ENCODE measurements at regions not wholly inside any gene's neighbourhood (a gene's known extent, or its start where the extent isn't known, plus 50 kb on each side); places are given as distances from the start of the nearest gene placed in this dataset.

DNA sequence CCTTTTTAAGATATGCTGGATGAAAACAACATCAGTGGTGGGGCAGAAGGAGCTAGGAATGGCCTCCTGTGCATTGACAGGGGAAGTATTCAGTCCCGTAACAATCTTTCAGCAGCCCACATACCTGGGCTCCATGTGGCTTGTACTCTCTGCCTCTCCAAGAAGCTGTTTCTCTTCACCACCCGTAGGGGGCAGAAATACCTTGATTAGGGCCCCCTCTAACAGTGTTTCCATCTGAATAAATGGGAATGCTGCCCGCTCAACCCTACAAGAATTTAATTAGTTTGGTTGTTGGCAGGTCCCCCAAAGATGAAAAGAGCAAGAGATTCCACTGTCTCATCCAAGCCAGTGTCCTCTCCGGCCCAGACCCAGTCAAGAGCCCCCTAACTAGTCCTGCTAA, 155.2 kb downstream of the SMIM20 start:
- peak; percentile 40 for DNase-seq (ENCODE audit: low read depth)

- no peak for DNase-seq (ENCODE audit: low read depth)
Observed at GRCh38 chr4:26071688-26072087, 157.7 kb downstream of the SMIM20 start.

DNA sequence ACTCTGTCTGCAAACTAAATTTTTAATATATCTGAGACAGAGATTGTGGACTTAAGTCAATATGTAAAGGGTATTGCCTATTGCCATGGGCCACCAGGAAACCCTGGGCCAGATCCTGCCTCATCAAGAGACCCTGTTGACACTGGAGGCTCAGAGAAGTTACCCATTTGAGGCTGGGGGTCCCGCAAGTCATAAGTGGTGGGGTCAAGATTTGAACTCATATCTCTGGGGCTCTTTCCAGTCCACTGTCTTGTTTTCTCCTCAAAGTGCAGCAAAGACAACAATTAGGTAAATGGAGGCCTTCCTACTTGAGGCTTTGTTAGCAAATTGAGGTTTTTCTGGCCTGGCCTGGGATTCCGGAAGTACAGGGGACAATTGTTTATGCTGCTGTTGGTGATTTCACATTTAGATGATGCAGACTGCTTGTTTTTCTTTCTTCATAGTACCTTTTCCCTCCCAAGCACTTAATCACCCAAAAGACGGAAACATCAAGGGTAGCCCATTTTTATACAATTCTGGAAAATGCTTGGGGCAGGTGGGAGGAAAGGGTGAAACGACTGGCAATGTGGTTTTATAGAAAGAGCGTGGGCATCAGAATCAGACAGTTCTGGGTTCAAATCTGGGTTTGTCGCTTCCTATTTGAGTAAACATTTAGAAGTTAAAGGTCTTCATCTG, 160.0 kb downstream of the SMIM20 start:
- no peak for DNase-seq (ENCODE audit: low read depth)

DNA sequence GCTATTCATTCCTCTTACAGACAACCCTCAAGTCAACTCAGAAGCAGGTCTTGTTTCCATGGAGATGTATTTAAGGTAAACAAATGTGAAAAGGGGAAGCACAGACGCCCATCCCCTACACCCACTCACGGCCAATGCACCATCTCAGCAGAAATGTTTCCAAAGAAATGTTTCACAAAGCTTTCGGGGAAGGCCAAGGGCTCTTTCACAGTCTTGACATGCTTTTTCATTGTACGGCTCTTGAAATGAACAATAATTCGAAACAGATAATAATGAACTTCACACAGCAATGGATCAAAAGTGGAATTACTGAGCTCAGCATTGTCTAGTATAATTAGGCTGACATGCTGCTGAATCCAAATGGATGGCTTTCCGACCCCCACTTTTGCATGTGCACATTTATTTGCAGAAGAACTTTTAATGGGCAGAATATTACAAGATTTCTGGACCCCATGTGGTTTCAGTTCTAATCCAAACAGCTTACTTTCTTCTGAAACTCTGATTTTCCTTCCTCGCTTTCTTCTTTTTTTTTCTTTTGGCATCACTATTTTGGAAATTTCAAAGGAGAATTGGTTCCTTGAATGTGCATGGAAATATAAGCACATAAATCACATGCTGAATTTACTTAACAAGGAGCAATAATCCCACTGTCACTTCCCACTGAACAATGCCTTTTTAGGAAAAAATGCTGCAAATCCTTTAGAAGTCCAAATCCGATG, 160.9 kb downstream of the SMIM20 start:
- DNase-seq (ENCODE audit: low read depth), result no peak

DNA sequence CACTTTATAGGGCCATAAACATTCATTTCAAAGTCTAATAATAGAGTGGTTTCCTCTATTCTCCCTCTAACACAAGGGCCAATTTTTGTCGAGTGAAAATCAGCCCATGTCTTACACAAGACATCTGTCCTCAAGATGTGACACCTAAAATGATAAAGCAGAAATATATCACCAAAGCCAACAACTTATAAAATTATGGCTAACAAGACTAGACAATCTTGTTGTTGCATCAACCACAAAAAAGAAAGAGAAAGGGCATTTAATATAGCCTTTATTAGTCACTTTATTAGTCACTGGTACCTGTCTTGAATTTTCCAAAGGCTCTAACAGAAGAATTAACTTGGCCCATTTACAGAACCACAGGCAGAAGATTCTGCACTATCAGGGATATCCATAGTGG, 161.6 kb downstream of the SMIM20 start:
- DNase-seq (ENCODE audit: low read depth), result no peak

- no peak for DNase-seq (ENCODE audit: low read depth)
Observed at GRCh38 chr4:26076000-26076587, 162.1 kb downstream of the SMIM20 start.

GRCh38 chr4:26076896-26077295, 162.9 kb downstream of the SMIM20 start:
- DNase-seq (ENCODE audit: low read depth), result no peak

DNA sequence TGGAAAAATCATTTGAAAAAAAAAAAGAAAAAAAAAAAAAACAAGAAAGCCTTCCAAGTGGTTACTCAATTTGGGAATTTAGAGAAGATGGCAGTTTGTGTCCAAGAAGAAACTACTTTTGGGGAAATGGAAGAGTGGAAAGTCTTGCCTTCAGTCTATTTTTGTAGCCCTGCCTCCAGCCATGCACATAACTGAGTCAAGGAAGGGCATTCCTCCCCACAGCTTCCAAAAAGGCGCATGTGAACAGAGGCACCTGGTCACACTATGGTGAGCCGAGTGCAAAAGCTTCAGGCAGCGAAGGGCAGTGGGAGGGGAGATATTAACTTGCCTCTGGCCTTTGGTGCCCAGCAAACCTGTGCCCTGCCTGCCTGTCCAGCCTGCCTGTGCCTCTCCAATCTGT, 163.7 kb downstream of the SMIM20 start:
- no peak for DNase-seq (ENCODE audit: low read depth)

GRCh38 chr4:26080870-26081628, 167.0 kb downstream of the SMIM20 start:
- DNase-seq (ENCODE audit: low read depth), result no peak

- DNase-seq (ENCODE audit: low read depth), result peak; percentile 71
Observed at GRCh38 chr4:26081795-26082498, 167.9 kb downstream of the SMIM20 start.

DNA sequence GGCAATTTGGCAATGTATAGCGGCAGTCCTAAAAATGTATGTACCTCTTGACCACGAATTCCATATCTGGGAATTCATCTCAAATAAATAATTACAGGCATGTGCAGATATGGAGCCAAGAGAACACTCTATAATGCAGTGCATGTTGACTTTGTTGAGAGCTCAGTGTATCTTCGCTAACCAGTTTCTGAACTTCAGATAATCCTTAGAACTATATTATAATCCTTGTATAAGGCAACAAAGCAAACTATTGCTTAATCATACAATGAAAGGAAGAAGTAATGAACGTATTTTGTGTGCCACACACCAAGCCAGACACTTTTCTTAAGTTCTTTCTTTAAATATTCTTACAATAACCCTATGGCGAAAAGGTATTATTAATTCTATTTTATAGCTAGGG, 168.5 kb downstream of the SMIM20 start:
- no peak for DNase-seq (ENCODE audit: low read depth)

GRCh38 chr4:26083987-26084386, 170.0 kb downstream of the SMIM20 start:
- DNase-seq (ENCODE audit: low read depth), result peak; percentile 98

- DNase-seq (ENCODE audit: low read depth), result no peak
Observed at GRCh38 chr4:26084414-26084813, 170.4 kb downstream of the SMIM20 start.

- DNase-seq (ENCODE audit: low read depth), result peak; percentile 59
Observed at GRCh38 chr4:26085551-26085950, 171.5 kb downstream of the SMIM20 start.

DNA sequence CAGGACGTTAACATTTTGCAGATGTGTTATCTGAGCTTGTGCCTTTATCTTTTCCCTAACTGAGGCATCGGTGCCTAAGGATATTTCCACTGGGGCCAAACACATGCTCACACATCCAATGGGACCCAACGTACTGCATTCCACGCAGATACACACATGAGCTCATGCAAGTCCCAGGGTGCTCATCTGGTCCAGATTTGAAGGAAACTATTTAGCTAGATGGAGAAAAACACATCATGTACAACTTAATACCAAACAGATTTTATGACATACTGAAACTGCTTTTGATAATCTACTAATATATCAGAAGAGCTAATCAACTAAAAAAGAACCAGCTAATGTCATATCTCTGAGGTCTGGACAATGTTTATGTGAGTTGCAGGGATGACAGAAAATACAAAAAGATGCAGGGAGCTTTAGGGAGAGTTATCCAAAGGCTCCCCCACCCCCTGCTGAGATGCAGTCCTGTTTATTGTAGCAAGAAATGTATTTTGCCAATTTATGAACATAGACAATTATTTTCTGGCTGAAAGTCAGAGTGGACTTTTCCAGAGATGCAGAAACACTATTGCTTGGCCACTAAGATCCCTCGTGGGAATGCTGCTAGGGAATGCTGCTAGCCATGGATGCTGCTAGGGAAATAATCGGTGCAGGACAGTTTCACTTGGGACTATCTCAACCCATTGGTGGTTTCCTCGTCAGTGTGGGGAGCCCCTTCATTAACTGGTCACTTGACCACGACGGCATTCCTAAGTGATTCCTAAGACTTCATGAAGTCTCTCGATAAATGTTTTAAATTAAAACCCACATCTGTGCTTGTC, 172.8 kb downstream of the SMIM20 start:
- peak; percentile 44 for DNase-seq (ENCODE audit: low read depth)

GRCh38 chr4:26088433-26088928, 174.5 kb downstream of the SMIM20 start:
- peak; percentile 87 for DNase-seq (ENCODE audit: low read depth)

GRCh38 chr4:26093551-26093950, 179.5 kb downstream of the SMIM20 start:
- peak; percentile 57 for DNase-seq (ENCODE audit: low read depth)

- DNase-seq (ENCODE audit: low read depth), result no peak
Observed at GRCh38 chr4:26094076-26094475, 180.1 kb downstream of the SMIM20 start.

GRCh38 chr4:26094911-26095310, 180.9 kb downstream of the SMIM20 start:
- no peak for DNase-seq (ENCODE audit: low read depth)

DNA sequence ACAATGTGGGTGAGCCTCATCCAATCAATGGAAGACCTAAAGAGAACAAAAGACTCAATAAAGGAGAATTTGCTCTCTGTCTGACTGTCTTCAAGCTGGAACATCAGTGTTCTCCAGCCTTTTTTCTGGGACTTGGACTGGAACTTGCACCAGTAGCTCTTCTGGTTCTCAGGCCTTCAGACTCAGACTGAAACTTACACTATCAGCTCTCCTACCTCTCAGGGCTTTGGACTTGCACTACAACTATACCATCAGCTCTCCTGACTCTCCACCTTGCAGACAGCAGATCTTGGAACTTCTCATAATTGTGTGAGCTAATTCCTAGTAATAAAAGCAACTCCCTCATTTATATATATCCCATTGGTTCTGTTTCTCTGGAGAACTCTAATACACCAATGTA, 185.9 kb downstream of the SMIM20 start:
- DNase-seq (ENCODE audit: low read depth), result no peak
